Esophagus squamous epithelium (tissue), 4 donors: ENCODE measurements at regions not wholly inside any gene's neighbourhood (a gene's known extent, or its start where the extent isn't known, plus 50 kb on each side); places are given as distances from the start of the nearest gene placed in this dataset.

Source experiments
- CTCF ChIP-seq, 6 experiments: fragments of 450-650 bp in 4 of 6; fragments of 200-600 bp in 2 of 6; sonication (generic) in 2 of 6; IDR thresholded peaks; one replicate each; pipeline ENCODE4 v1.5.1; 2016 to 2019; ENCODE audit warnings: antibody characterized with exemption in 6 of 6, mild to moderate bottlenecking in 4 of 6, moderate library complexity in 4 of 6
- POLR2A ChIP-seq, 4 donors: fragments of 450-650 bp; IDR thresholded peaks; one replicate each; pipeline ENCODE4 v1.6.1; 2017; ENCODE audit warnings: antibody characterized with exemption in 4 of 4, mild to moderate bottlenecking in 4 of 4, moderate library complexity in 3 of 4

- TF ChIP-seq POLR2A (IDR thresholded peaks at IDR 0.05): no peak
- TF ChIP-seq CTCF (IDR thresholded peaks at IDR 0.05): no peak
These were observed 449.7 kb upstream of the DSEL start for GRCh38 chr18:67966224-67966623.
